Panc1 (cell line): ENCODE measurements at regions not wholly inside any gene's neighbourhood (a gene's known extent, or its start where the extent isn't known, plus 50 kb on each side); places are given as distances from the start of the nearest gene placed in this dataset.
A peak's percentile ranks its signal among the peaks of the same experiment; 100 is the strongest.

ENCODE experiments used
- ATAC-seq: fragments of 200-7000 bp; cut with Tn5 transposase; 2 replicates; pipeline ENCODE4 v1.9.1; 2020; ENCODE audit warnings: mild to moderate bottlenecking, moderate library complexity
- BruUV-seq: library from RNA; stranded (reverse); fragments of 400-500 nt; replicated peaks from 2 replicates; lab custom pipeline; 2021; lab: Mats Ljungman, UMichigan
- CTCF ChIA-PET: fragments of 300-600 bp; sonication (Branson Sonifier 250); formaldehyde crosslinking; loops from one replicate; lab custom pipeline; 2022; ENCODE audit warnings: antibody characterized with exemption; lab: Charles Lee
- POLR2A ChIA-PET: fragments of 300-600 bp; sonication (Branson Sonifier 250); formaldehyde crosslinking; loops from one replicate; lab custom pipeline; 2022; ENCODE audit warnings: antibody characterized with exemption; lab: Charles Lee
- DNase-seq: peaks from one replicate; pipeline ENCODE4 v3.0.0-alpha.2; 2010; ENCODE audit warnings: low read depth, low spot score
- H3K27ac ChIP-seq: 2 replicates; pipeline ENCODE4 v1.5.1; 2011; ENCODE audit warnings: mild to moderate bottlenecking, low read length, inconsistent platforms
- H3K27me3 ChIP-seq: fragments of 200-500 bp; sonication (Bioruptor generic); 2 replicates; pipeline ENCODE4 v1.6.0; 2014; ENCODE audit warnings: low read length, inconsistent platforms; ENCODE audit not compliant: control insufficient read depth, insufficient read depth
- H3K36me3 ChIP-seq: fragments of 200-500 bp; sonication (Bioruptor generic); 2 replicates; pipeline ENCODE4 v1.5.1; 2014; ENCODE audit warnings: inconsistent platforms, mild to moderate bottlenecking, low read length, moderate library complexity; ENCODE audit not compliant: control insufficient read depth, insufficient read depth
- H3K4me1 ChIP-seq: 2 replicates; pipeline ENCODE4 v1.5.1; 2011; ENCODE audit warnings: inconsistent platforms, mild to moderate bottlenecking, low read length, moderate library complexity; ENCODE audit not compliant: control insufficient read depth, insufficient read depth
- H3K4me3 ChIP-seq, 2 experiments: 2 replicates each; pipeline ENCODE4 v1.5.1; 2011 to 2012; ENCODE audit warnings: low read depth in 2 of 2, low read length in 2 of 2, mild to moderate bottlenecking in 2 of 2, inconsistent platforms in 1 of 2, moderate library complexity in 1 of 2
- H3K9me3 ChIP-seq: fragments of 200-500 bp; sonication (Bioruptor generic); 2 replicates; pipeline ENCODE4 v1.5.1; 2014; ENCODE audit warnings: low read depth, mild to moderate bottlenecking, inconsistent platforms, low read length, moderate library complexity; ENCODE audit not compliant: control insufficient read depth, insufficient read depth
- POLR2AphosphoS5 ChIP-seq: IDR thresholded peaks from 2 replicates; pipeline ENCODE4 v1.6.1; 2012; ENCODE audit warnings: mild to moderate bottlenecking, low read depth, low read length, moderate library complexity
- SIN3A ChIP-seq: IDR thresholded peaks from 2 replicates; pipeline ENCODE4 v1.6.1; 2012; ENCODE audit warnings: low read depth, mild to moderate bottlenecking, low read length, moderate library complexity, borderline replicate concordance; ENCODE audit not compliant: insufficient read depth
- TCF7L2 ChIP-seq: IDR thresholded peaks from 2 replicates; pipeline ENCODE4 v1.6.1; 2011; ENCODE audit warnings: mild to moderate bottlenecking, low read depth, low read length, inconsistent platforms
- in situ Hi-C: cut with HindIII; loops from 2 replicates; pipeline ENCODE4 v1.10.0; 2016; ENCODE audit warnings: low sequenced_read_pairs, low pct_unique_long_range_greater_than_20kb
- intact Hi-C: fragments of 100-400 bp; cut with micrococcal nuclease; formaldehyde crosslinking; loops from one replicate; pipeline ENCODE4 v1.10.0; 2022; ENCODE audit not compliant: unreplicated experiment
- TF ChIP-seq, protein P1 (sequence below): fragments of 450-650 bp; IDR thresholded peaks from 2 replicates; pipeline ENCODE4 v1.5.1; 2017; ENCODE audit warnings: mild to moderate bottlenecking
- TF ChIP-seq, protein P2 (sequence below), 2 experiments: IDR thresholded peaks; 2 replicates each; pipeline ENCODE4 v1.6.1; 2011 to 2012; ENCODE audit warnings: low read depth in 2 of 2, control low read depth in 1 of 2, low read length in 1 of 2, mild to moderate bottlenecking in 1 of 2, moderate library complexity in 1 of 2; ENCODE audit not compliant: insufficient read depth in 1 of 2

DNA sequence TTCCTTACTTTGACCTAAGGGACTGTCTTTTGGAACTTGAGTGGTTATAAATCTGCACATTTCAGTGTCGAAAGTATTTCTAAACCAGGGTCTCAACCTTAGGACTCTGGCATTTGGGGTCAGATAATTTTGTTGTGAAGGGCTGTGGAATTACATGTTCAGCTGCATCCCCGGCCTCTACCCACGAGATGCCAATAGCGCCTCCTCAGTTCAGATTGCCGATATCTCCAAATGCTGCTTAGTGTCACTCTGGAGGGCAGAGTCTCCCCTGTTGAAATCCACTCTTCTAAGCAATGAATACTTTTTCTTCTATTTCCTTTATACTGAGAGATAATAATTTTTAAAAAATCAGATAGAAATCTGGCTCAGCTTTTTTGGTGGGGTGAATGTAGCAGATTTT, 379.4 kb upstream of the RGS6 start:
- H3K4me3 ChIP-seq: no peak overlapping the region
- H3K9me3 ChIP-seq: no peaks in the 10 kb centered on the region
- ATAC-seq (no peak), DNase-seq (no peak)
- H3K27me3 ChIP-seq: no peaks in the 10 kb centered on the region
- no peak overlapping the region for H3K27ac ChIP-seq
- TF ChIP-seq POLR2AphosphoS5: no peak
- TF ChIP-seq SIN3A: no peak
- TF ChIP-seq, protein P1, sequence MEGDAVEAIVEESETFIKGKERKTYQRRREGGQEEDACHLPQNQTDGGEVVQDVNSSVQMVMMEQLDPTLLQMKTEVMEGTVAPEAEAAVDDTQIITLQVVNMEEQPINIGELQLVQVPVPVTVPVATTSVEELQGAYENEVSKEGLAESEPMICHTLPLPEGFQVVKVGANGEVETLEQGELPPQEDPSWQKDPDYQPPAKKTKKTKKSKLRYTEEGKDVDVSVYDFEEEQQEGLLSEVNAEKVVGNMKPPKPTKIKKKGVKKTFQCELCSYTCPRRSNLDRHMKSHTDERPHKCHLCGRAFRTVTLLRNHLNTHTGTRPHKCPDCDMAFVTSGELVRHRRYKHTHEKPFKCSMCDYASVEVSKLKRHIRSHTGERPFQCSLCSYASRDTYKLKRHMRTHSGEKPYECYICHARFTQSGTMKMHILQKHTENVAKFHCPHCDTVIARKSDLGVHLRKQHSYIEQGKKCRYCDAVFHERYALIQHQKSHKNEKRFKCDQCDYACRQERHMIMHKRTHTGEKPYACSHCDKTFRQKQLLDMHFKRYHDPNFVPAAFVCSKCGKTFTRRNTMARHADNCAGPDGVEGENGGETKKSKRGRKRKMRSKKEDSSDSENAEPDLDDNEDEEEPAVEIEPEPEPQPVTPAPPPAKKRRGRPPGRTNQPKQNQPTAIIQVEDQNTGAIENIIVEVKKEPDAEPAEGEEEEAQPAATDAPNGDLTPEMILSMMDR: 0 out of 2 replicates have a peak, but pooled peaks have one; percentile 6
- TF ChIP-seq TCF7L2: no peak
- TF ChIP-seq, protein P2, sequence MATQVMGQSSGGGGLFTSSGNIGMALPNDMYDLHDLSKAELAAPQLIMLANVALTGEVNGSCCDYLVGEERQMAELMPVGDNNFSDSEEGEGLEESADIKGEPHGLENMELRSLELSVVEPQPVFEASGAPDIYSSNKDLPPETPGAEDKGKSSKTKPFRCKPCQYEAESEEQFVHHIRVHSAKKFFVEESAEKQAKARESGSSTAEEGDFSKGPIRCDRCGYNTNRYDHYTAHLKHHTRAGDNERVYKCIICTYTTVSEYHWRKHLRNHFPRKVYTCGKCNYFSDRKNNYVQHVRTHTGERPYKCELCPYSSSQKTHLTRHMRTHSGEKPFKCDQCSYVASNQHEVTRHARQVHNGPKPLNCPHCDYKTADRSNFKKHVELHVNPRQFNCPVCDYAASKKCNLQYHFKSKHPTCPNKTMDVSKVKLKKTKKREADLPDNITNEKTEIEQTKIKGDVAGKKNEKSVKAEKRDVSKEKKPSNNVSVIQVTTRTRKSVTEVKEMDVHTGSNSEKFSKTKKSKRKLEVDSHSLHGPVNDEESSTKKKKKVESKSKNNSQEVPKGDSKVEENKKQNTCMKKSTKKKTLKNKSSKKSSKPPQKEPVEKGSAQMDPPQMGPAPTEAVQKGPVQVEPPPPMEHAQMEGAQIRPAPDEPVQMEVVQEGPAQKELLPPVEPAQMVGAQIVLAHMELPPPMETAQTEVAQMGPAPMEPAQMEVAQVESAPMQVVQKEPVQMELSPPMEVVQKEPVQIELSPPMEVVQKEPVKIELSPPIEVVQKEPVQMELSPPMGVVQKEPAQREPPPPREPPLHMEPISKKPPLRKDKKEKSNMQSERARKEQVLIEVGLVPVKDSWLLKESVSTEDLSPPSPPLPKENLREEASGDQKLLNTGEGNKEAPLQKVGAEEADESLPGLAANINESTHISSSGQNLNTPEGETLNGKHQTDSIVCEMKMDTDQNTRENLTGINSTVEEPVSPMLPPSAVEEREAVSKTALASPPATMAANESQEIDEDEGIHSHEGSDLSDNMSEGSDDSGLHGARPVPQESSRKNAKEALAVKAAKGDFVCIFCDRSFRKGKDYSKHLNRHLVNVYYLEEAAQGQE (IDR thresholded peaks at IDR 0.05; ENCODE audit: insufficient read depth in 1 of 2, low read depth in 2 of 2, low read length in 1 of 2): no peak
- BruUV-seq: no TSS peak
- CTCF ChIA-PET: no interaction called here
- H3K4me1 ChIP-seq: no peaks in the 10 kb centered on the region
- POLR2A ChIA-PET: interaction anchor here (0.7 kb wide), 1 partner anchor 106 kb away, joined by 4 read pairs; no protein-coding TSS in a partner anchor
- intact Hi-C loops: no loop called here
- H3K36me3 ChIP-seq: no peaks in the 10 kb centered on the region
- in situ Hi-C loops: no loop called here

- H3K27me3 ChIP-seq: no peaks in the 10 kb centered on the region
- no TSS peak for BruUV-seq
- no peaks in the 10 kb centered on the region for H3K4me1 ChIP-seq
- intact Hi-C loops: no loop called here
- ChIA-PET POLR2A (interaction anchor here (0.7 kb wide), 1 partner anchor 107 kb away, joined by 4 read pairs; no protein-coding TSS in a partner anchor), CTCF (no interaction called here)
- ATAC-seq (no peak), DNase-seq (no peak)
- H3K36me3 ChIP-seq: no peaks in the 10 kb centered on the region
- TF ChIP-seq, protein P2 (IDR thresholded peaks at IDR 0.05; ENCODE audit: insufficient read depth in 1 of 2, low read depth in 2 of 2, low read length in 1 of 2): no peak
- TF ChIP-seq TCF7L2 (no peak), POLR2AphosphoS5 (no peak), SIN3A (no peak)
- in situ Hi-C loops: no loop called here
- no peaks in the 10 kb centered on the region for H3K9me3 ChIP-seq
- no peak overlapping the region for H3K27ac ChIP-seq
- no peak overlapping the region for H3K4me3 ChIP-seq
These were observed 378.4 kb upstream of the RGS6 start for GRCh38 chr14:71553779-71554178.
